H1 (cell line): ENCODE measurements at regions not wholly inside any gene's neighbourhood (a gene's known extent, or its start where the extent isn't known, plus 50 kb on each side); places are given as distances from the start of the nearest gene placed in this dataset.

Source experiments
- CTCF ChIA-PET: fragments of 300-600 bp; sonication (Branson Sonifier 250); formaldehyde crosslinking; loops from one replicate; lab custom pipeline; 2021; ENCODE audit not compliant: partially characterized antibody; lab: Charles Lee
- POLR2A ChIA-PET: fragments of 300-600 bp; sonication (Branson Sonifier 250); formaldehyde crosslinking; loops from one replicate; lab custom pipeline; 2021; ENCODE audit warnings: inconsistent platforms; ENCODE audit not compliant: partially characterized antibody; lab: Charles Lee
- DNase-seq, 2 experiments: peaks; one replicate each; pipeline versions ENCODE4 v3.0.0 to v3.0.0-alpha.2; 2010 to 2022; ENCODE audit warnings: low spot score in 2 of 2, low read depth in 1 of 2, mixed read lengths in 1 of 2
- FAIRE-seq: peaks from 2 replicates; lab custom pipeline; 2011; peaks lifted over from hg19 to GRCh38; lab: Jason Lieb, UNC
- H2AFZ ChIP-seq: 2 replicates; pipeline ENCODE4 v1.8.1; 2012; ENCODE audit warnings: low read length, inconsistent platforms
- H2AK5ac ChIP-seq: 2 replicates; pipeline ENCODE4 v1.6.1; 2013; ENCODE audit warnings: low read depth, low read length
- H2BK120ac ChIP-seq: replicated peaks from 2 replicates; pipeline ENCODE3; 2013; ENCODE audit warnings: low read depth, low read length, inconsistent platforms
- H2BK12ac ChIP-seq: 2 replicates; pipeline ENCODE4 v1.6.1; 2013; ENCODE audit warnings: low read depth, low read length
- H2BK15ac ChIP-seq: 2 replicates; pipeline ENCODE4 v1.6.1; 2013; ENCODE audit warnings: low read length
- H2BK20ac ChIP-seq: 2 replicates; pipeline ENCODE4 v1.6.1; 2013; ENCODE audit warnings: low read length
- H2BK5ac ChIP-seq: 2 replicates; pipeline ENCODE4 v1.6.1; 2013; ENCODE audit warnings: low read depth, low read length
- H3K14ac ChIP-seq: 2 replicates; pipeline ENCODE4 v1.6.1; 2013; ENCODE audit warnings: inconsistent platforms; ENCODE audit not compliant: insufficient read length
- H3K18ac ChIP-seq: 2 replicates; pipeline ENCODE4 v1.6.1; 2013; ENCODE audit warnings: low read length; ENCODE audit errors: extremely low read depth
- H3K23ac ChIP-seq: 2 replicates; pipeline ENCODE4 v1.6.1; 2013; ENCODE audit warnings: inconsistent platforms; ENCODE audit not compliant: insufficient read length
- H3K23me2 ChIP-seq: 2 replicates; pipeline ENCODE4 v1.6.1; 2013; ENCODE audit warnings: low read depth, low read length
- H3K27ac ChIP-seq: 2 replicates; pipeline ENCODE4 v1.6.1; 2011; ENCODE audit warnings: low read depth, low read length, inconsistent platforms
- H3K27me3 ChIP-seq, 4 experiments: replicated peaks in 1 of 4; 1 replicate in 1 of 4; 2 replicates in 3 of 4; pipeline versions ENCODE4 v1.6.1 to v1.8.1; 2011 to 2013; ENCODE audit warnings: low read length in 3 of 4, mild to moderate bottlenecking in 3 of 4, inconsistent platforms in 2 of 4, mixed read lengths in 2 of 4, moderate library complexity in 1 of 4; ENCODE audit not compliant: control insufficient read depth in 3 of 4, insufficient read depth in 3 of 4; ENCODE audit errors: extremely low read depth in 1 of 4
- H3K36me3 ChIP-seq, 4 experiments: 2 replicates each; pipeline versions ENCODE4 v1.6.1 to v1.8.1; 2011 to 2013; ENCODE audit warnings: mild to moderate bottlenecking in 4 of 4, low read length in 3 of 4, moderate library complexity in 2 of 4, control low read depth in 1 of 4, inconsistent platforms in 1 of 4; ENCODE audit not compliant: insufficient read depth in 4 of 4, control insufficient read depth in 2 of 4
- H3K4ac ChIP-seq: replicated peaks from 2 replicates; pipeline ENCODE3; 2013; ENCODE audit warnings: low read length, low read depth, mixed read lengths, inconsistent platforms; ENCODE audit not compliant: insufficient read length
- H3K4me1 ChIP-seq, 4 experiments: replicated peaks in 1 of 4; 1 replicate in 1 of 4; 2 replicates in 3 of 4; pipeline versions ENCODE4 v1.6.1 to v1.8.1; 2011 to 2013; ENCODE audit warnings: low read length in 3 of 4, inconsistent platforms in 2 of 4, mixed read lengths in 1 of 4; ENCODE audit not compliant: insufficient read depth in 4 of 4, control insufficient read depth in 3 of 4
- H3K4me2 ChIP-seq, 2 experiments: 2 replicates each; pipeline versions ENCODE4 v1.6.1 to v1.8.1; 2011 to 2013; ENCODE audit warnings: low read depth in 2 of 2, low read length in 2 of 2, control low read depth in 1 of 2, inconsistent platforms in 1 of 2, mild to moderate bottlenecking in 1 of 2; ENCODE audit not compliant: insufficient read depth in 1 of 2
- H3K4me3 ChIP-seq, 4 experiments: fragments of 200-600, 300-600 bp in 1 of 4; sonication (generic), shearing (Covaris generic), sonication (Bioruptor Twin) in 1 of 4; 2 replicates each; pipeline versions ENCODE4 v1.5.1 to v1.8.1; 2011 to 2016; ENCODE audit warnings: low read length in 4 of 4, low read depth in 3 of 4, control low read depth in 2 of 4, inconsistent platforms in 2 of 4, mild to moderate bottlenecking in 2 of 4, mixed read lengths in 1 of 4, moderate library complexity in 1 of 4; ENCODE audit not compliant: insufficient read depth in 2 of 4; ENCODE audit errors: extremely low read depth in 1 of 4
- H3K56ac ChIP-seq: replicated peaks from 2 replicates; pipeline ENCODE3; 2013; ENCODE audit warnings: low read depth, mild to moderate bottlenecking, mixed read lengths, low read length, inconsistent platforms; ENCODE audit not compliant: insufficient read length
- H3K79me1 ChIP-seq: 2 replicates; pipeline ENCODE4 v1.6.1; 2013; ENCODE audit warnings: low read depth, low read length, control low read depth
- H3K79me2 ChIP-seq, 2 experiments: 2 replicates each; pipeline versions ENCODE4 v1.6.1 to v1.8.1; 2012 to 2013; ENCODE audit warnings: low read length in 2 of 2, mild to moderate bottlenecking in 2 of 2, inconsistent platforms in 1 of 2; ENCODE audit not compliant: insufficient read depth in 2 of 2, control insufficient read depth in 1 of 2
- H3K9ac ChIP-seq, 4 experiments: replicated peaks in 1 of 4; 1 replicate in 1 of 4; 2 replicates in 3 of 4; pipeline versions ENCODE4 v1.6.1 to v1.8.1; 2011 to 2013; ENCODE audit warnings: low read depth in 3 of 4, low read length in 3 of 4, control low read depth in 2 of 4, mild to moderate bottlenecking in 2 of 4, moderate library complexity in 2 of 4, inconsistent platforms in 1 of 4; ENCODE audit errors: extremely low read depth in 1 of 4
- H3K9me3 ChIP-seq, 2 experiments: 2 replicates each; pipeline versions ENCODE4 v1.6.1 to v1.8.1; 2012 to 2013; ENCODE audit warnings: mild to moderate bottlenecking in 2 of 2, moderate library complexity in 2 of 2, control low read depth in 1 of 2, inconsistent platforms in 1 of 2, low read depth in 1 of 2, low read length in 1 of 2, mixed read lengths in 1 of 2; ENCODE audit not compliant: insufficient read depth in 2 of 2
- H4K20me1 ChIP-seq, 2 experiments: replicated peaks in 1 of 2; 2 replicates each; pipeline versions ENCODE3 to v1.8.1; 2011 to 2013; ENCODE audit warnings: inconsistent platforms in 2 of 2, low read length in 2 of 2, mild to moderate bottlenecking in 1 of 2; ENCODE audit not compliant: insufficient read depth in 2 of 2, control insufficient read depth in 1 of 2
- H4K5ac ChIP-seq: 2 replicates; pipeline ENCODE4 v1.6.1; 2013; ENCODE audit warnings: low read length, low read depth, mixed read lengths, inconsistent platforms; ENCODE audit not compliant: insufficient read length
- H4K8ac ChIP-seq: 2 replicates; pipeline ENCODE4 v1.8.0; 2013; ENCODE audit warnings: mild to moderate bottlenecking, moderate library complexity, low read length, inconsistent platforms; ENCODE audit not compliant: insufficient read depth; ENCODE audit errors: extremely low read depth
- H4K91ac ChIP-seq: replicated peaks from 2 replicates; pipeline ENCODE3; 2013; ENCODE audit warnings: low read length, mixed read lengths, inconsistent platforms; ENCODE audit not compliant: insufficient read length
- CEBPB ChIP-seq: IDR thresholded peaks from 2 replicates; pipeline ENCODE4 v1.6.1; 2012; ENCODE audit warnings: low read depth, low read length
- CREB1 ChIP-seq: IDR thresholded peaks from 2 replicates; pipeline ENCODE4 v1.6.1; 2012; ENCODE audit warnings: inconsistent platforms
- CTCF ChIP-seq, 3 experiments: IDR thresholded peaks; 1 replicate in 2 of 3; 2 replicates in 1 of 3; pipeline versions ENCODE4 v1.5.1 to v1.6.1; 2011; ENCODE audit warnings: low read length in 3 of 3, mild to moderate bottlenecking in 3 of 3, inconsistent platforms in 2 of 3, low read depth in 1 of 3, moderate library complexity in 1 of 3; ENCODE audit not compliant: insufficient read depth in 1 of 3; ENCODE audit errors: control extremely low read depth in 1 of 3
- E2F6 ChIP-seq: IDR thresholded peaks from 2 replicates; pipeline ENCODE4 v1.6.1; 2012; ENCODE audit warnings: inconsistent platforms
- KDM1A ChIP-seq: fragments of 200-600, 300-600 bp; sonication (generic); IDR thresholded peaks from 2 replicates; pipeline ENCODE4 v1.7.1; 2016; ENCODE audit warnings: mild to moderate bottlenecking, low read length, borderline replicate concordance
- MAX ChIP-seq: IDR thresholded peaks from 2 replicates; pipeline ENCODE4 v1.6.1; 2012; ENCODE audit warnings: inconsistent platforms
- NRF1 ChIP-seq: IDR thresholded peaks from 2 replicates; pipeline ENCODE4 v1.6.1; 2011; ENCODE audit warnings: mild to moderate bottlenecking, low read depth, low read length, improper control_type of control experiment
- RXRA ChIP-seq: IDR thresholded peaks from 2 replicates; pipeline ENCODE4 v1.6.1; 2011; ENCODE audit warnings: low read depth, mild to moderate bottlenecking, low read length, moderate library complexity; ENCODE audit not compliant: insufficient read depth
- SAP30 ChIP-seq: fragments of 300-600 bp; sonication (generic); IDR thresholded peaks from 2 replicates; pipeline ENCODE4 v1.7.1; 2012; ENCODE audit warnings: low read length, moderate library complexity, mild to moderate bottlenecking, inconsistent platforms; ENCODE audit not compliant: insufficient read depth, insufficient replicate concordance
- WGBS, 2 experiments: shearing (Covaris generic) in 1 of 2; methylation state at CpG; one replicate each; pipeline versions ENCODE4 v1.1.6 to v1.1.7; 2013 to 2015; ENCODE audit warnings: low lambda C conversion rate in 2 of 2, mixed read lengths in 2 of 2, inconsistent platforms in 1 of 2, low coverage in 1 of 2, missing lambda C conversion rate in 1 of 2; ENCODE audit not compliant: insufficient replicate concordance in 2 of 2, insufficient coverage in 1 of 2, insufficient read length in 1 of 2; ENCODE audit errors: extremely low coverage in 1 of 2, missing lambda C conversion rate in 1 of 2; 5-methylcytosine and 5-hydroxymethylcytosine counted together

GRCh38 chr5:4700069-4700468 lies 440.1 kb upstream of the ADAMTS16 start:
- Histone ChIP-seq H2BK20ac (no peak overlapping the region), H3K4ac (no peak overlapping the region), H3K9ac (no peak overlapping the region), H3K4me1 (no peaks in the 10 kb centered on the region), H2BK15ac (no peak overlapping the region), H2BK12ac (no peak overlapping the region), H3K4me2 (no peak overlapping the region), H2BK120ac (no peak overlapping the region), H3K27me3 (no peaks in the 10 kb centered on the region), H3K14ac (no peak overlapping the region), H3K23ac (no peak overlapping the region), H3K79me1 (no peaks in the 10 kb centered on the region), H4K20me1 (no peaks in the 10 kb centered on the region), H4K5ac (no peak overlapping the region), H3K79me2 (no peaks in the 10 kb centered on the region), H3K4me3 (no peak overlapping the region), H3K27ac (no peak overlapping the region), H3K36me3 (no peaks in the 10 kb centered on the region), H3K9me3 (no peaks in the 10 kb centered on the region), H2AK5ac (no peak overlapping the region), H2AFZ (no peak overlapping the region), H2BK5ac (no peak overlapping the region), H4K8ac (no peak overlapping the region), H3K18ac (no peak overlapping the region), H4K91ac (no peak overlapping the region), H3K23me2 (no peaks in the 10 kb centered on the region), H3K56ac (no peak overlapping the region)
- peak; percentile 68 for FAIRE-seq
- DNase-seq: peak; percentile 25 to 82
- 72% methylated on average over 7 of the region's 7 CpGs; no CpG with 5 or more reads in 1 of the 2 experiments for WGBS, 2 experiments
- ChIA-PET CTCF (interaction anchor here (0.6 to 2.2 kb wide), 18 partner anchors 8 to 1967 kb away, joined by 3 to 11 read pairs (median 4); no protein-coding TSS in a partner anchor), POLR2A (no interaction called here)
- peak; percentile 80 to 92 (median 83) for TF ChIP-seq CTCF (IDR thresholded peaks at IDR 0.05; ENCODE audit: control extremely low read depth in 1 of 3, insufficient read depth in 1 of 3, low read depth in 1 of 3, low read length in 3 of 3)
- 0 out of 2 replicates have a peak, but pooled peaks have one; percentile 13 for TF ChIP-seq MAX
- TF ChIP-seq RXRA: no peak
- TF ChIP-seq CREB1: no peak
- TF ChIP-seq CEBPB: no peak
- TF ChIP-seq E2F6: no peak
- no peak for TF ChIP-seq NRF1
- TF ChIP-seq SAP30: no peak
- no peak for TF ChIP-seq KDM1A
